HuH-7.5 (cell line): ENCODE measurements at regions not wholly inside any gene's neighbourhood (a gene's known extent, or its start where the extent isn't known, plus 50 kb on each side); places are given as distances from the start of the nearest gene placed in this dataset.

Source experiments
- DNase-seq: peaks from one replicate; pipeline ENCODE4 v3.0.0; 2011; ENCODE audit warnings: low spot score

- no peak for DNase-seq
These were observed 93.9 kb upstream of the DIO3 start for GRCh38 chr14:101467181-101467926.

- DNase-seq, result no peak
These were observed 91.7 kb upstream of the DIO3 start for GRCh38 chr14:101469382-101470247.

GRCh38 chr14:101470266-101470665 lies 91.0 kb upstream of the DIO3 start:
- DNase-seq, result no peak

GRCh38 chr14:101471723-101472517 lies 89.4 kb upstream of the DIO3 start:
- DNase-seq, result no peak

GRCh38 chr14:101472518-101472849 lies 88.8 kb upstream of the DIO3 start:
- no peak for DNase-seq

GRCh38 chr14:101473045-101473729 lies 88.1 kb upstream of the DIO3 start:
- no peak for DNase-seq

GRCh38 chr14:101473795-101474562 lies 87.3 kb upstream of the DIO3 start:
- no peak for DNase-seq

- DNase-seq, result no peak
These were observed 86.5 kb upstream of the DIO3 start for GRCh38 chr14:101474563-101475455.

- DNase-seq, result no peak
These were observed 85.6 kb upstream of the DIO3 start for GRCh38 chr14:101475456-101476257.

GRCh38 chr14:101476258-101476915 lies 84.9 kb upstream of the DIO3 start:
- DNase-seq, result no peak

- DNase-seq, result peak; percentile 62
These were observed 84.3 kb upstream of the DIO3 start for GRCh38 chr14:101476916-101477553.

GRCh38 chr14:101477648-101478047 lies 83.6 kb upstream of the DIO3 start:
- no peak for DNase-seq

- DNase-seq, result no peak
These were observed 83.2 kb upstream of the DIO3 start for GRCh38 chr14:101478096-101478495.

- no peak for DNase-seq
These were observed 82.4 kb upstream of the DIO3 start for GRCh38 chr14:101478796-101479410.

- no peak for DNase-seq
These were observed 81.1 kb upstream of the DIO3 start for GRCh38 chr14:101480022-101480746.

- DNase-seq, result no peak
These were observed 80.4 kb upstream of the DIO3 start for GRCh38 chr14:101480747-101481530.
